Hematopoietic multipotent progenitor cell (in vitro differentiated cells): ENCODE measurements at regions not wholly inside any gene's neighbourhood (a gene's known extent, or its start where the extent isn't known, plus 50 kb on each side); places are given as distances from the start of the nearest gene placed in this dataset.

Source experiments
- DNase-seq, 3 donors: peaks; one replicate each; pipeline ENCODE4 v3.0.0-alpha.2; 2011 to 2015; ENCODE audit warnings: low read depth in 2 of 3, low spot score in 2 of 3

DNA sequence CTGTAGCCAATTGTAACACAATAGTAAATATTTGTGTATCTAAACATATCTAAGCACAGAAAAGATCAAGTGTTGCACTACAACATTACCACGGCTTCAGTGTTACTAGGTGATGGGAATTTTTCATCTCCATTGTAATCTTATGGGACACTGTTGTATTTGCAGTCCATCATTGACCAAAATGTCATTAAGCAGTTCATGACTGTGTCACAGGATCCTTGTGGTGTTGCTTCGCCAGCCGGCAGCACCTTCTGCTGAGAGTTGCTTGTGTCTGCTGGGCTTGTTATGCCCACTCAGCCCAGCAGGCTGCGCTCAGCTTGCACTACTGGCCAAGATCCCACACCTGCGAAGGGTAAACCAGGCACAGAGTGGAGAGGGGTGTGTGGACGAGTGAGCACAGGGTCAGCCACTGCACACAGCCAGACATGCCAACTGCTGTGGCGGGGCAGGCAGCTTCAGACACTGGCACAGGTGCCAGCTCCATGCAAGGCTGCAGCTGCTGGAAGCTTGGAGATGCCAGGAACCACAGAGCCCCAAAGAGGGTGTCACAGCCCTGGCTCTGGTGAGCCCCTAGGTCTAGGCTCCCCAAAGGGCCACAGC, 273.7 kb downstream of the CETN3 start:
- DNase-seq, result no peak

DNA sequence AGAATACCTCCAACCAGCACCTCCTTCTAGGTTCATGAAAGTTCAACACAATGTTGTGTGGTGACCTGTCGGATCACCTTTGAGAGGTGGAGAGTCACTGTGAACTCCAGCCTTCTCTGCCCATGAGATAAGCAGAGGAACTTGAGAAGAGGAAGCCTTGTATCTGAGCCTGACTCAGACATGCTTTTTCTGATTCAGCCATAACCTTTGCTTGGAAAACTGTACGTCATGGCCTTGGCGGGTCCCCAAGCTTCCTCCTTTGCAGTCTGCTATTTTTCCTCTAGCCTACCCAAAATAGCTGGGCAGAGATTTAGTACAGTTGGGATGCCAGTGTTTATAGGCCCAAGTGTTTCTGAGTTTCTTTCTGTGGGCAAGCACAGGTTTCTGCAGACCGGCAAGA, 274.7 kb downstream of the CETN3 start:
- DNase-seq, result no peak

DNA sequence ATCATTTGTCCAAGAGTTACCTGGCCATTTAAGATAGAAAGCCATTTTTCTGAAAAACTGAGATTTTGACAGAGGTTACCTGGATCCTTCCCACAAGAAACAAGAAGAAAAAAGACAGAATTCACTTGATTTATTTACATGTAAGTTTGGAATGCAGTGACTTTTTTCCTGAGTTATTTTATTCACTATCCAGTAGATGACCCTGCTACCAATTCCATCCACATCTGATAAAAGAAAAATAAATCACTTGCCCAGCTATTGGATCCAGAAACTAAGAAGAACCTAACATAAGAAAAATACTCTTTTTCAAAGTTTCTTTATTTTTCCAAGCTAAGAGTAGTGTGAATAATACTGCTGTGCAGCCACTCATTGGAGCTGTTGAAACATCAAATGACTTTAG, 275.2 kb downstream of the CETN3 start:
- DNase-seq, result no peak

DNA sequence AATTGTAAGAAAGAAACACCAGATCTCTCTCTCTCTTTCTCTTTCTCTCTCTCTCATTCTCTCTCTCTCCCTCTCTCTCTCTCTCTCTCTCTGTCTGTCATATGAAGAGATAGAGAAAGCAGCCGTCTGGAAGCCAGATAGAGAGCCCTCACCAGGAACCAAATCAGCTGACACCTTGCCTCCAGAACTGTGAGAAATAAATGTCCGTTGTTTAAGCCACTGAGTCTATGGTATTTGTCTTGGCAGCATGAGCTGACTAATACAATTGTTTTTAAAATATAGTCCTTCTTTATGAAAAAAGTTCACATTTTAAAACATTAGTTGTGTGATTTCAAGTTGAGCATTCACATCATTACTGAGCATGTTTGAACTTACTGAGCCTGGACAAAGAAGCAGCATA, 275.6 kb downstream of the CETN3 start:
- DNase-seq, result no peak

DNA sequence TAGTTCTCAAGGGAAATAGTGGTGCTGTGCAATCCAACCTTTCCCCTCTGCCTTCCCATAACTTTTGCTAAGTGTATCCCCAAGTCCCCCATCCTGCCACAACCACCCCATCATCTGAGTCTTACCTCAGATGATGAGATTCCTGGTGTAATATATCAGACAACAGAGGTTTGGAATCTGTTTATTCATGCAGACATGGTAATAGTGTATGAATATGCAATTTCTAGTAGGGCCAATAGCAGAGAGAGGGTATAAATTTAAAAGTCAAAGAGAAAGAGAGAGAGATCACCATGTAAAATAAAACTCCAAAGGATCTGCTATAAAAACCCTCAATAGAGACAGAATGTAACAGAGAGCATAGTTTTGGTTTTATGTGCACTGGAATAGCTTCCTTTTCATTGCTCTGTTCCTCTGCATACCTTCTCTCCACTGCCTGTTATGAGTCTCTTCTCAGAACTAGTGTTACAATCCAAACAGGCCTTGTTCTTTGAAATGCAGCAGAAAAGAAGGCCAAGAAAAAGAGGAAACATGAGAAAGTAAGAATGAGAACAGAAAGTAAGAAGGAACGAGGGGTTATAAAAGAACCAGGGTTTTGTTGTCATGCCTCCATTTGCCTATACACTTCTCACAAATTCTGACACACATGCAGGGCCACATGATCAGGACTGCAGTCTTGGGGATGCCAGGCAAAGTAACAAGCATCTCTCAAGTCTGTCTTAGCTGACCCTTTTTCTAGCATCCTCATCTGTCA, 278.0 kb downstream of the CETN3 start:
- DNase-seq, result peak in 1 of 3 donors; percentile 20

DNA sequence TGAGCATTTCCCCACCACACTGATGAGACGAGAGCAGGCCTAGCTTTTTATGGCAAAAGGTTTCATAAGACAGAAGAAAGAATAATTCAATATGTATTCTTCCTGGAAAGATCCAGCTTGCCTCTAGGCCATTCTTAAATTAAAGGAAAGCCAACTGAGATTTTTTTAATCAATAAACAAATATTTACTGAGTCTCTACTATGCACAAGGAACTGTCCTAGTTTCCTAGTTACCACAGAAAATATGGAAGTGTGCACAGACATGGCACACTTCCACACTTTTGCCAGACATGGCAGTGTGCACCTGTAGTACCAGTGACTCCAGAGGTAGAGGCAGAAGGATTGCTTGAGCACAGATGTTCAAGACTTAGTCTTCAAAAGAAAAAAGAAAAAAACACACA, 281.0 kb downstream of the CETN3 start:
- DNase-seq, result no peak

DNA sequence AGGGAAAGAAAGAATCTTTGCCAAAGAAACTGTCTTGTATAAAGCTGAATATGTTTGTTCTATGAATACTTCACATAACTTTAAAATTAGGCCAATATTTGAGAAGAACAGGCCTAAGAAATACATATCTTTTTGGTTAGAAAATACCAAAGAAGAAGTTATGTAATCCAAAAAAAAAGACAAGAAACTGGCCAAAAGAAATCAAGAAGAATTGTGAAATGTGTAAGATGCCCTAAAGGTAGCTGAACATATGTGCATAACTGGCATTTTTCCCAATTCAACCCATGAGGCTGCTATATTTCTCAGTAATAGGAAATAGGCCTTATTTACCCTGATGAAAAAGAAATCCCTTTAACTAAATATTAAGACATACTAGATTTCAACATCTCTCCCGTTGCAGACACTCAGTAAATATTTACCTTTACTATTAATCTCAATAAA, 290.0 kb downstream of the CETN3 start:
- DNase-seq, result no peak

DNA sequence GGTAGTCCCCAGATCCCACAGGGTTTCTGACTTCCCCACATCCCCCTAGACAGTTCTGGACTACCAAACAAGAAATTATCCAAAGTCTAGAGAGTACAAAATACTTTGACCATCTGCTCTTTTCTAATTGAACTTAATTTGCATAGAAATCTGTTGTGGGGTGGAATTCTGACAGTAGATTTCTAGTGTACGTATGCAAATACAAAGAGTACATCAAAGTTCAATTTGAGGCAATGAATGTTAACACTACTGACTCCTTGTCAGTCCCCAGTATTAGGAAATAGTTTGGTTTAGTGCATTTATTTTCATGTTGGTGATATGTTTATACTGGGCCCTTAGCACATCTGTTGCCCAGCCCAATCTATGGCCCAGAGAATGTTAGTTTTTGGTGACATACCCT, 292.6 kb downstream of the CETN3 start:
- DNase-seq, result no peak

DNA sequence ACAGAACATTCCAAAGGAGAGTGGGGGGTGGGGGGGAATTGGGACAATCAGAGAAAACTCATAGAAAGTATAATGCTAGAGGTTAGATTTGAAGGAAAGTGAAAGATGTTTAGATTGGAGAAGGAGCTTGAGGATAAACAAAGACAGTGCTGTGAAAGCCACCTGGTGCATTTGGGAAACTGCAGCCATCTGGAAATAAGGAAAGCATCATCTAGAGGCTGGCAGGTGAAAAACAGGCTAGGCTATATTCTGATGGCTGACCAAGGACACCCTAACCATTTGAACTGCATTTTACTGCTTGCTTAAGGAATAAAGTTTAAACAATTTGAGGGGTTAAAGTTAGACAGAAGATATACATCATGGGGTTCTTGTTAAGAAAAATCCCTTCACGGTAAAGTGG, 296.4 kb downstream of the CETN3 start:
- no peak for DNase-seq

DNA sequence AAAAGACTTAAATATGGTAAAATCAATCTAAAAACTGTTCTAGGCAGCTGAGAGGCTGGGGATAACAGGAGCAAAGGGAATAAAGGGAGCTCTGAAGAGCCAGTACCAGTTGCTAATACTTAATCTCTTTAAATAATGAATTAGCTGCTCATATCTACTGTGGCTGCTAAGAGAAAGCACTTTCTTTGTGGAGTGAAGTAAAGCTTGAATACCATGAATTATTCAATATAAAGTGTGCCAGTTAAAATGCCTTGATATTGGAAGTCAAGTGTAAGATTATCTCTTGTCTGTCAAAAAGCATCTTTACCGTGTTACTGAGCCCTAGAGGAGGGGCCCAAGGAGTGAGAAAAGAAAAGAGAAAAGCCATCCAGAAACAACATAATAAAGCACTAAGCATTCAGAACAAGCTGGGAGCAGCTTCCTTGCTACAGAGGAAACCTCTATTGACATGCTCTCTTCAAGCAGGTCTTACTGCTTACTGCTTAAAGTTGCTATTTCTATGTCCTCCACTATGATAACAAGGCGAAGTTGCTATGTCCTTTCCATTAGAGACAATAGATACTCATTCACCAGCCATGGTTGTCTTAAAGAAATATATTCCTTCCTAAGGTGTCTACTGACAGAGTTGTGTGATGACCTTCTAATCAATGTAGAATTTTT, 297.4 kb downstream of the CETN3 start:
- DNase-seq, result no peak

DNA sequence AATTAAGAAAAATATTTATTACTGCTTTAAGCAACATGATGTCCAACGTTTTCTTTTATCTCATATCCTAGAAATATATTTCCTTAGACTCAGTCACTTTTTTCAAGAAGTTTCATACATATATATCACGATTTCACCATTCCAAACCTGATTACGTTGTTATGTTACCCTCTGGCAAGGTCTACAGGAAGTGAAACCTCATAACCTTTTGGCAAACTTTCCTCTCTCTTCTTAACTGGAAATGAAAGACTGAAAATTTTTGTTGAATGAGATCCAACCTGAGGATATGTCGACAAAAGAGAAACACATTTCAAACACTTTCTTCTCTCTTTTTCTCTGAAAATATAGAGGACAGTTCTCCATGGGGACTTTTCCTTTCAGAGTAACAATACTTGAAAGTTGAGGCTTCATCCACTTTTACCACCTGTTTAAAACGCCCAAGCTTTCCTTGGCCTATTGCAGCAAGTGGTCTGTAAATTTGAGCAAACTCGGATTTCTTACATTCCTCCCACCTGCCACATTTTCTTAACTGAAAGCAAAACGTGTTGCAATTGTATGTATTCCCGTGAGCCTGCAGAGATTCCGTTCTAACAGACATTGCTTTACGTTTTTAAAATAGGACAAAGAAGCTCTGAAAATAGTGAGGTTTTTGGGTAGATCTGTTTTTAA, 298.1 kb downstream of the CETN3 start:
- no peak for DNase-seq

DNA sequence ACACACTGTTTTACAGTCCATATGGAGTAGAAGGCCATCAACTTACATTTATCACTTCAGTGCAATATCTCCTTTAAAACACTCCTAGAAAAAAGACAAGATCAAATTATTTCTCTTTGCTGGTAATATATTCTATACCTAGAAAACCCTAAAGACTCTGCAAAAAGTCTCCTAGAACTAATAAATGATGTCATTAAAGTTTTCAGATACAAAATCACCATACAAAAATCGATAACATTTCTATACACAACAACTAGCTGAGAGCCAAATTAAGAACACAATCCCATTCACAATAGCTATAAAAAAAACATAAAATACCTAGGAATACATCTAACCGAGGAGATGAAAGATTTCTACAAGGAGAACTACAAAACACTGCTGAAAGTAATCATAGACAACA, 300.3 kb downstream of the CETN3 start:
- DNase-seq, result no peak

DNA sequence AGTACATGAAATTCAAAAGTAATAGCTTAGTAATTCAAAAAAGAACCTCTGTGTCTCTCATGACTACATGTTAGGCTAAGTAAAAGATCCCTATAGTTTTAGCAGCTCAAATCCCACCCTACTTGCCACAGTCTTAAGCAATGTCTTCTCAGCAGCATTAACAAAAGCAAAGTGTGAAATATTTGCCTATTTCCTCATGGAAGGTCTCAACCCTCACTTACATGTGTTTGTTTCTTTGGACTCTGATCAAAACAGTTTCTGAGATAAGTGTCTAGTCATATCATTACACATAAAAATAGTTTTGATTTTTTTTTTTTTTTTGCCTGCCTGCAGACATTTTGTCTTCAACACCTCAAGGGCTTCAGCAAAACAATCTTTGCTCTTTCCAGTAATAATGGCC, 310.5 kb downstream of the CETN3 start:
- DNase-seq, result no peak

DNA sequence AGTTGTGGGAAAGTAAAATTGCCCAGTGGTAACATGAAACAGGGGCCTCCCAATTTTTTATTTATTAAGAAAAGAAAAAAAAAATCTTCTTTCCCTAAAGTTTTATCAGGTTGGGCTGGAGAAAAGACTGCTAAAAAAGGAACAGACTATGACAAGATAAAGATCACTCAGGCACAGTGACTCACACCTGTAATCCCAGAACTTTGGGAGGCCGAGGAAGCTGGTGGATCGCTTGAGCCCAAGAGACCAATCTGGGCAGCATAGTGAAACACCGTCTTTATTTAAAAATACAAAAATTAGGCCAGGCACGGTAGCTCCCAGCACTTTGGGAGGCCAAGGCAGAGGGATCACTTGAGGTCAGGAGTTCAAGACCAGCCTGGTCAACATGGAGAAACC, 312.5 kb downstream of the CETN3 start:
- no peak for DNase-seq

DNA sequence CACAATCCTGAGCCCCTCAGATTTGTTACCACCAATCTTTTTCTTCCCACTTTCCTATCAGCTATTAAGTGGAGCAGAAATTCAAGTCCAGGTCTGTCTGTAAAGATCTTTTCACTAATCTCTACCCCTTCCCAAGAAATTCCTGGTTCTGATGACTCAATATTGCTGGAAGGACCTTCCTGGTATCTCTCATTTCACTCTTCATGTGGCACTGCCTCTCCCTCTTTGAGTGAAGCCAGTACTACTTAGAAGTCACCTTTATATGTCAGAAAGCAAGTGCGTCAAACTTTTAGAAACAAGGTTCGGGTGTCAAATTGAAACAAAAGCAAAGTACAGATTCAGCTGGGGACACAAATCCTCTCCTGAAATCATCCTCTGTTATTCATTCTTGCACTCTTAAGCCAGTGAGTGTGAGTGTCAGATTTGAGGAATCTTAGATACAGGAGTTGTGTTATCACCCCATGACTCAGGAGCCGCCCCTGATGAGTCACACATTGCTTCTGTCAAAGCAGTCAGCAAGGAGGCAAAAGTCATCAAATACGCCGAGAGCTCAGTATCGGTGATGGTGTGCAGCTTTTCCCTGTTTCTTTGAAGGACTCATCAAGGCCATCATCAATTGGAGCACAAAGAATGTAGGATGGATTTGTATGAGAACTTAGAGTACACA, 313.0 kb downstream of the CETN3 start:
- no peak for DNase-seq

DNA sequence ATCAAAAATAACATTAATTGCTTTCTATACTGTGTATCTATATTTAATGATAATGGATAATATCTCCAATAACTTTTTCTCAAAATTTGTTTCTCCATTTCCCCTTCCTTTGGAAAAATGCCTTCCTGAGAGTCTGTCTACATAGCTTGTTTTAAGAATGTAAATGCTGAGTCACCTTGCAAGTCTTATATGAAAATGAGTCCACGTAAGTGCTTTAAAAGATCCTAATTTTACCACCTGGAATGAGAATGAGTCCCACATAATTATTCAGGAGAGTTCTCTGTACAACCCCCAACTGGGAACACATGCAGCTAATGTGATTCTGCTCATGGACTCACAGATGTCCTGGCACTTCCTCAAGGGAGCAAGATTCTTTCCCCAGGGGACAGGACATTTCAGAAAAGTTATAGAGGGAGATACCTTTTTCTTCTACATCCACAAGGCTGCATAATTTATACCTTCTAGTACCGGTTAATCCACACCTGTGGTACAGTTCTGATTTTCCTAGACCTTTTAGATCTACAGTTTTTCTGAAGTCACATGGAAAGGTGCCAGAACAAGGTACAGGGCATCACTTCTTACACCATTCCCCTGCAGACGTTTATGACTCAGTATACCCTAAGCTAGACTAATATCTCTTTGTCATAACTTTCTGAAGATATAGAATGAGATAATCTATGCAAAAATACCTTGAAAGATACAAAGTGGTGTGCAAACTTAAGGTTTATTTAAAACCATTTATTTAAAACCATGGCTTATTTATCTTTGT, 314.1 kb downstream of the CETN3 start:
- DNase-seq, result no peak

DNA sequence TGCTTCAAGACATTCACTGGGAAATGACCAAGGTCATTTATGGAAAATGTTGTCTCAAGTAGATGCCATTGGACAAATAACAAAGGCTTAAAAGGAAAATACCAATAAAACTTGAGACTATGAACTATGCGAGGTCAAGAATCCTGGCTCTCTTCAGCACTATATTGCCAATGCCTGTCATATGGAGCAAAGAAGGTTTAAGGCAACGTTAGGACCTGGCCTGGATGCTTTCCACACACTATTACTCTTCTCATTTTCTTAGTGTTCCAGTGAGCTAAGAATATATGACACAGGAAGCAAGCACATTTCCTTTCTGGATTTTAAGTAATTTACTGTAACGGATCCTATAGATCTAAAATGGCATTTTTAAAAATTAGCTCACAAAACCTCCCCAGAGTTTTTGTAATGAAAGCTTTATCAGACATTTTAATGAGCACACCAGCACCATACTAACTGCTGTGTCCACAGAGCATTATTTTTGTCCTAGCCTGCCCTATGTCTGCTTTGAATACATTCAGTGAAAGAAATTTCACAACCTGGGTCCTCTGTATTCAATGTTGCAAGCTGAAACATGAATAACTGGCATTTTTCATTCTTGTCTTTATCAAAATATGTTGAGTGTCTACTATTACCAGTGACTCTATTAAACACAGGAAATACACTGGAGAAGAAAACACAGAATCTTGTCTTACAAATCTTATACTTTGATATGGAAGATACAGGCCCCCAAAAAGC, 315.6 kb downstream of the CETN3 start:
- DNase-seq, result no peak

DNA sequence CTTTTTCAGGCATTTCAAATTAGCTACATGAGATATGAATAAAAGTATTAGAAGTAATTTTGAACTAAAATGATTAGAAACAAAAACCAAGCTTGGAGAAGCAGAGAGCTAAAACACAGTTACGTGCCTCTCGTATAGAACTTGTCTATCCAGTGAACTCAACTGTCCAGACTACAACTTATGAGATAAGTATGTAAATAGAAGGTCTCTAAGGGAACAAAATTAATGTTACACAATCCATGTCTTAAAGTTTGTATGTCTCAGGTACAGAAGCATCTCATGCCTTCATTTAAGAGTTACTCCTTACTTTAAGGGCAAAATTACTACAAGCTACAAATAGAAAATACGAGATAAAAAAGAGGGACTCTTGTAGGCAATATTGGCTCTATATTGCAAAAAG, 316.8 kb downstream of the CETN3 start:
- no peak for DNase-seq

DNA sequence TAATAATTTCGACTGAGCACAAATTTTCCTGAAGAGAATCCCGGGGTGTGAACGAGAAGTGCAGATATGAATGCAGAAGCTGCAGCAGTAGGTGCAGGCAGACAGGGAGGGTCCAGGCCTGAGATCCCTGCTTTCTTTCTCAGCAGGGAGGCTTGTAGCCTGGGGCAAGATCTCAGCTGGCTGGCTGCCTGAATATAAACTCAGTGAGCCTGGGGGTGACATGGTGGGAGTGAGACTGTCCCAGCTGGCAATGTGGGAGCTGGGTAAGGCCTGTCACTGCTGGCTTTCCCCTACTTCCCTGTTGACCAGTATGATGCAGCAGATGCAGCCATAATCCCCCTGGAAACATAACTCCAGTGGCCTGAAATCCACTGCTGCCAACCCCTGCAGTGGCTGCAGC, 325.2 kb downstream of the CETN3 start:
- DNase-seq, result no peak
